Fibroblast of mammary gland (primary cell): ENCODE measurements at regions not wholly inside any gene's neighbourhood (a gene's known extent, or its start where the extent isn't known, plus 50 kb on each side); places are given as distances from the start of the nearest gene placed in this dataset.

Experiments
- DNase-seq: peaks from one replicate; pipeline ENCODE4 v3.0.0-alpha.2; 2010; ENCODE audit warnings: low read depth
- H3K4me3 ChIP-seq: 2 replicates; pipeline ENCODE4 v1.5.1; 2011; ENCODE audit warnings: low read depth, mild to moderate bottlenecking, low read length, moderate library complexity; ENCODE audit not compliant: control insufficient read depth
- CTCF ChIP-seq: conservative IDR thresholded peaks from 2 replicates; pipeline ENCODE4 v1.5.1; 2011; ENCODE audit warnings: low read depth, low read length, inconsistent platforms; ENCODE audit not compliant: control insufficient read depth, insufficient read depth

- DNase-seq = no peak
- no peak overlapping the region for H3K4me3 ChIP-seq
- TF ChIP-seq CTCF = no peak
Observed at GRCh38 chr19:30923621-30924020, 425.6 kb downstream of the TSHZ3 start.

GRCh38 chr19:30923096-30923495, 426.1 kb downstream of the TSHZ3 start:
- no peak for DNase-seq
- TF ChIP-seq CTCF = no peak
- no peak overlapping the region for H3K4me3 ChIP-seq

- DNase-seq = no peak
- H3K4me3 ChIP-seq = no peak overlapping the region
- TF ChIP-seq CTCF = no peak
Observed at GRCh38 chr19:30920222-30920621, 429.0 kb downstream of the TSHZ3 start.

GRCh38 chr19:30919737-30920136, 429.5 kb downstream of the TSHZ3 start:
- DNase-seq = no peak
- no peak for TF ChIP-seq CTCF
- no peak overlapping the region for H3K4me3 ChIP-seq

- no peak overlapping the region for H3K4me3 ChIP-seq
- TF ChIP-seq CTCF = no peak
- no peak for DNase-seq
Observed at GRCh38 chr19:30916238-30916637, 433.0 kb downstream of the TSHZ3 start.

GRCh38 chr19:30911491-30911890, 437.7 kb downstream of the TSHZ3 start:
- no peak for TF ChIP-seq CTCF
- no peak overlapping the region for H3K4me3 ChIP-seq
- DNase-seq = no peak
